ENCODE measurements at regions not wholly inside any gene's neighbourhood (a gene's known extent, or its start where the extent isn't known, plus 50 kb on each side); places are given as distances from the start of the nearest gene placed in this dataset.

DNA sequence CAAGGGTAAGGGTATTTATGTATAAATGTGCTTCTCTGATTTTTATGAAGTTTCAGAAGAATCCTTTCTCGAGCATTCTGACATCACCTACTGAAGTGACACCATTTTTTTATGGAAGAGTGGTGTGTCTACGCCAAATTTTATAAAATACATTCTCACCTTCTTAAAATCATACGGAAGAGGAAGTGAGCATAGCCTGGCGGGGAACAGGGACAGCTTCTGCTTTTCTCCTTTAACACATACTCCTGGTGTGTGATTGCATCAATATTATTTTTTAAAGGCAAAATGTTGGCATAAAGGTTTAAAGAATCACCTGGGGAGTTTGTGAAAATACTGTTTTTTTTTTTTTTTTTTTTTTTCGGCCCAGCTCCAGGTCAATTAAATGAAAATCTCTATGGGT is 733.6 kb upstream of the MAN1A1 start:
- no peak for DNase-seq (ENCODE audit: low spot score)

DNA sequence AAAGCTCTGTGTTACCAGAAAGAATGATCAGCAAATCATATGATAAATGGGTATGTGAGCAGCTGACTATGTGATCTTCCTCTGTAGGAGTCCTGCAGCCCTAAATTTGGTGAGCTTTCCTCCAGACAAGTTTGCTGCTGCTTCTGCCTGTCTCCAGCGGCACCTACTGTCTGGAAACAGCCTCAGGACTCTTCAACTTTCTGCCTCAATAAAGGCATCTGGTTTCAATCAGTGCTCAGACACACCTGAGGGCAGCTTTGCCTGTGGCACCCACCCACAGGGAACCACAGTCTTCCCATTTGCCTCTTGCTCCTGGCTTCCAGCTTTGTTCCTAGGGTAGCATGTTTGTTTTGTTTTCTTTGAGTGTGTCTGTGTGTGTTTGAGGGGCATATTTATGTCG is 727.9 kb upstream of the MAN1A1 start:
- no peak for DNase-seq (ENCODE audit: low spot score)

DNA sequence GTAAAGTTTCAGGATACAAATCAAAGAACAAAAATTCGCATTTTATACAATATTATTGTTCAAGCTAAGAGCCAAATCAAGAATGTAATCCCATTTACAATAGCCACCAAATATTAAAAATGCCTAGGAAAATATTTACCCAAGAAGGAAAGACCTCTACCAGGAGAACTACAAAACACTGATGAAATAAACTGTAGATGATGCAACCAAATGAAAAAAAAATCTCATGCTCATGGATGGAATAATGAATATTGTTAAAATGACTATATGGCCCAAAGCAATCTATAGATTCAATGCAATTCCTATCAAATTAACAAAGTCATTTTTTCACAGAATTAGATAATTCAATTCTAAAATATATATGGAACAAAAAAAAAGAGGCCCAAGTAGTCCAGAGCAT is 708.8 kb upstream of the MAN1A1 start:
- no peak for DNase-seq (ENCODE audit: low spot score)

DNA sequence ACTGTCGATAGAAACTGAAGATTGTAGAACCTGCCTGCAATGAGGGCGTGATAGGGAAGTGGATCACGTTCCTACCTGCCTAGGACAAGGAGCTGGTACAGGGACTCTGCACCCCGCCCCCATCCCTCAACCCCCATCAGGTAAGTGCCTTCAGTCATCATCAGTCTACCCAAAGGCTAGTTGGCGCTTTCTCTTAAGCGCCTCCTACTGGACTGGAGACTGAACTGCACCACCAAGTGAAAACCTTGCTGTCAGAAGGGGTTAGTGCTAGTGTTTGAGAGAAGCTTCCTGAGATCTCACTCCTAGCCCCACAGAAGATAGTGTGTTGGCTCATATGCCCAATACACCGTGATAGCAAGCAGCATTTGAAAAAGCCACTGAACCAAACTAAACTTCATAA is 706.5 kb upstream of the MAN1A1 start:
- peak; percentile 37 for DNase-seq (ENCODE audit: low spot score)

DNA sequence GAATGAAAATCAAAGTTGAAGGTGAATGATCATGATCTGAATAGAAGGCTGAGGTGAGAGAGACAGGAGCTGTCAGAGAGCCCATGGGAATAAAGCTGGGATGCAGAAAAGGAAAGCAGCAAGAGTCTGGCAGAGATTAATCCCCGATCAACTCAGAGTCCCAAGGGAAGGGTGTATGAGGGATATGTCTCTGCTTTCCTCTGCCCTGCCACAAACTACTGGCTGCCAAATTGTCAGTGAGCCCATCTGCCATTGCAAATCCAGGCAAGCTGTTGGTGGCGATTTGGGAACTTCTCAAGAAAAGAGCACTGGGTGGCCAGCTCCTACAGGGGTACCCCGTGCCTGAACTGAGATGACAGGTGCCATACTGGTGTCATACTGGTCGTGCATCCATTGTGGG is 705.5 kb upstream of the MAN1A1 start:
- no peak for DNase-seq (ENCODE audit: low spot score)

DNA sequence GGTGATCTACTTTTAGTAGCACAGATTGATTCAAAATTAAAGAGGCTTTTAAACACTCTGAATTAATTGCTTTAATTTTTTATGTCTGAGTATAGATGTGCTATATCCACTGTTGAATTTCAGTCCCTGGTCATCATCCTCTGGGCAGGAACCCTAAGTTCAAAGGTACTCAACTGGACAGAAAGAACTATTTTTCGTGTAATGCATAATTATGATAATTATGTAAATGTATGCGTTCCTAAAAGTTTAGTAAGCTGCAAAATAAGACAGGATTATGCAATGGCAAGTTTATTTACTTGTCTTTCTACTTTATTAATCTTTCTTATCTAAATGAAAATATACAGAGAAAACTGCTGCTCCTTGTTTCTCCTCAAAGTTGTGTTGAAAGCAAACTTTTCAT is 690.1 kb upstream of the MAN1A1 start:
- no peak for DNase-seq (ENCODE audit: low spot score)

DNA sequence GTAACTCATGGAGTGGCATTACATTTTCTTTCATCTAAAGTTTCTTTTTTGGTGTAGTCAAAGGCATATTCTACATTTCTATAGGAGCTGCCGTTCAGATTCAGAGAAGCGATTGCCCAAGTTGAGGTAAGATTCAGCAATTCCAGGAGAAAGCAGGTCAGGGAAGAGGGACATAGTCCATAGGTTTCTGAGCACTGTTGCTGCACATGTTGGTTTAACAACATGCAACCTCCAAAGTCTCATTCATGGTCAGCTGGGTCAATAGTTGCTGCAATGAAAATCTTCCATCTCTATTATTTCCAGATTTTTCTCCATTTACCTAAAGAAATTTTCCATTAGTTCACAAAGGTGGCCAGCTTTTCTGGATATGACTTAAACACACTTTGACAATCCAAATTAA is 682.3 kb upstream of the MAN1A1 start:
- no peak for DNase-seq (ENCODE audit: low spot score)

DNA sequence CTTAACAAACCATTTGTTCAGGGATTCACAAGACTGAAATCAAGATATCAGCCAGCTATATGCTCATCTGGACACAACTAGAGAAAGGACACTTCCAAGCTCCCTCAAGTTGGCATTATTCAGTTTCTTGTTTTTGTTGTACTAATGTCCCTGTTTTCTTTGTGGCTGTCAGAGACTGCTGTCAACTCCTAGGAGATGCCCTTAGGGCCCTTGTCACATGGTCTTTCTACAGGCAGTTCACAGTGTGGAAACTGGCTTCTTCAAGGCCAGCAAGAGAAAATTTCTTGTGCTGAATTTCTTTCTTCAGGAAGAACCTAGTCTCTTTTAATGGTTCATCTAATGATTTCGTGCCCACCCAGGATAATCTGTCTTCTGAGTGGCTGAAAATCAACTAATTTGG is 677.2 kb upstream of the MAN1A1 start:
- no peak for DNase-seq (ENCODE audit: low spot score)

DNA sequence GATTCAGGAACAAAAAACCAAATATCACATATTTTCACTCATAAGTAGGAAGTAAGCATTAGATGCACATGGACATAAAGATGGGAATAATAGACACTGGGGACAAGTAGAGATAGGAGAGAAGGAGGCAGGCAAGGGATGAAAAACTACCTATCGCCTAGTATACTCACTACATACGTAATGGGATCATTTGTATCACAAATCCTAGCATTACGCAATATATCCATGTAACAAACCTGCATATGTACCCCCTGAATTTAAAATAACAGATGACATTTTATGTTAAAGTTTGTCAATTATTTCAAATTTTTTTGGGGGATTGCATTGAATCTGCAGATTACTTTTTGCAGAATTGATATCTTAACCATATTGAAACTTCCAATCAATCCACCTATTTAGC is 660.5 kb upstream of the MAN1A1 start:
- DNase-seq (ENCODE audit: low spot score): no peak

DNA sequence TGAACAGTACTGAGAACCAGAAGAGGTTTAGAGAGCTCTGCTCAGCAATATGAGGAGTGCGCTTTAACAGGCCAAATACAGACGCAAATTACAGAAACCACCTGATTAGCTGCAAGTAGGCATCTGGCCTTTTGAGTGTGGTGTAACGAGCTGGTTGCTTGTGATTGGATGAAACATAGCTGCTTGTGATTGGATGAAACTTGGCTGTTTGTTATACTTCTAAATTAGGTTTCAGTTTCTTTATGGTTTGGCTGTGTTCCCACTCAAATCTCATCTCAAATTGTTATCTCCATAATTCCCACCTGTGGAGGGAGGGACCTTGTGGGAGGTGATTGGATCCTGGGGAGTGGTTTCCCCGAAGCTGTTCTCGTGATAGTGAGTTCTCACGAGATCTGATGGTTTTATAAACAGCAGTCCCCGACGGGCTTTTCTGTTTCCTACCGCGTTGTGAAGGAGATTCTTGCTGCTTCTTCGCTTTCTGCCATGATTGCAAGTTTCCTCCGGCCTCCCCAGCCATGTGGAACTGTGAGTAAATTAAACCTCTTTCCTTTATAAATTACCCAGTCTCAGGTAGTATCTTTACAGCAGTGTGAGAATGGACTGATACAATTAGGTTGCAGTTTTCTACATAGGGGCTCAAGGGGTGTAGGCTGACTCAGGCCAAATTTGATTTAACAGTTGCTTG is 655.9 kb upstream of the MAN1A1 start:
- DNase-seq (ENCODE audit: low spot score): no peak

DNA sequence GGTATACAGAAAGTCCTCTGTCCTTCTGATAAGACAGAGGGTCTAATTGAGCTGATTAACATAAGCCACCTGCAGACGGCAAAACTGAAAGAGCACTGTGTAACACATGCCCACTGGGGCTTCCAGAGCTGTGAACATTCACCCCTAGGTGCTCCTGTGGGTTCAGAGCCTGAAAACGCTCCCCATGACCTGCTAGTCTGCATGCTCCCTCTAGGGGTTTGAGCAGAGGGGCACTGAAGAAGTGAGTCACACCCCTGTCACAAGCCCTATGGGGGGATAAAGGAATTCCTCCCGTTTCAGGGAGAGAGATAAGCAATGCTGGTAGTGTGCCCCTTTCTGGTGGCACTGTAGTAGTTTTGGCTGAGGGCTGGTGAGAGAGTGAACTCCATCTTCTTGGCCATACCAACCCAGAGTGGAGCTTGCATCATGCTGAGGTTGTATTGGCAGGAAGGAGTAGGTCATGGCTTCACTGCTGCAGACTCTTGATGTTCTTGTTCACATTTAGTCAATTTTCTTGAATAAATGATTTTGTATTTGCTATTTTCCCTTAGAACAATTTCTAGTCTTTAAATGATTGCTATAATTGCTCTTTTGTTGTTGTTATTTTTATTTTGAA is 637.5 kb upstream of the MAN1A1 start:
- no peak for DNase-seq (ENCODE audit: low spot score)

DNA sequence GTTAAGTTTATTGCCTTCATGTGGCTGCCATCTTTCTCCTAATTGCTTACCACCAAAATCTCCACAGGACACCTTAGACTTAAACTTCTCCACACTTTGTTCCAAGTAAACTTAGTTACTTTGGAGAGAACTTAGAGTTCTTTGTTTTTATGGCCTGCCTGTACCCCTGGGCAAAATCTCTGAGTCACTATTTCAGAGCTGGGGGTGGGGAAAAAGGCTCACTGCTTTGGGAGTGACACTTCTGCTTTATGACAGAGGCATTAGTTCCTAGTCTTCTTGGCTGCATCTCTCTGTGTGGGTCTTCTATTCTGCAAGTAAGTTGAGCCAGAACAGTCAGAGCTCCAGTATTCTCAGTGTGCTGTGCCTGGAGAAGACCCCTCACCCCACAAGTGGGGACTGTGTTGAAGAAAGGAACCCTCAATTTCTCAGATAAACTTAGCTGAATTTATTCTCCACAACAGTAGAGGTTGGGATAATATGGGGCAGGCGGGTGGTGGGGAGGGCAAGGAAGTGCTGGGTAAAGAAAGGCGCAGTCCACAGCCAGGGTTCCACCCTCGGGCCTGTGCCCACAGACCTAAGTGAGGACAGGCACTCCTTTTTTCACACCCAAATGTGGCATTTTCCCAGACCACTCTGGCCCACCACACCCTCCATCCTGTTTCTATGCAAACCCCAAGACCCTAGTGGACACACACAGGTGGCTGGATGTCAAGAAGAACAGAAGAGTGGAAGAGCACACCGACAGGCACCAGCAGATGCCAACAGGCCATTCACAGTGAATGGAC is 636.6 kb upstream of the MAN1A1 start:
- no peak for DNase-seq (ENCODE audit: low spot score)

DNA sequence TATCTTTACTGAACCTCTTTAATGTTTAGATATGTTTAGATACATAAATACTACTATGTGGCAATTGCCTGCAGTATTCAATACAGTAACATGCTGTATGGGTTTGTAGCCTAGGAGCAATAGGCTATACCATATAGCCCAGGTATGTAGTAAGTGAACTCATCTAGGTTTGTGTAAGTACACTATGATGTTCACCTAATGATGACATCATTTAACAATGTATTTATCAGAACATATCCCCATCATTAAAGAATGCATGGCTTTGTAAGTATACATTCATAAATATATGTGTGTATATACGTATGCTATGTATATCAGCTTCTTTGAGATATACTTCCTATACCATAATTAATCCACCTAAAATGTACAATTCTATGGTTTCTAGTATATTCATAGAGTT is 631.2 kb upstream of the MAN1A1 start:
- DNase-seq (ENCODE audit: low spot score): no peak

DNA sequence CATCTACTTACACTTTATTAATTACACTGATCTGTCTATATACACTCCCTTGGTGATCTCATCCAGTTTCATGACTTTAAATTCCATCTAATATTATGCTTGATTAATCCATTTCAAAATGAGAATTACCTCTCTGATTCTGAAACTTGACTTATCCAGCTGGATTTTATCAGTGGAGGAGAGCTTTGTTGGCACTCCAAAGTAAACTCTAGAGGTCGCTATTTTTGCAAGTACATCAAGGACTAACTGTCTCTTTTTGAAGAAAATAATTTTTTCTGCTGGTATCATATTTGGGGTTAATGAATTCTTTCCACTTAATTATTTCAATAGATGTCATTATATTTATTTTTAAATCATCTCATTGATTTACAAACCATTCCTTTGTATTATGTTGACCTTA is 630.3 kb upstream of the MAN1A1 start:
- no peak for DNase-seq (ENCODE audit: low spot score)

DNA sequence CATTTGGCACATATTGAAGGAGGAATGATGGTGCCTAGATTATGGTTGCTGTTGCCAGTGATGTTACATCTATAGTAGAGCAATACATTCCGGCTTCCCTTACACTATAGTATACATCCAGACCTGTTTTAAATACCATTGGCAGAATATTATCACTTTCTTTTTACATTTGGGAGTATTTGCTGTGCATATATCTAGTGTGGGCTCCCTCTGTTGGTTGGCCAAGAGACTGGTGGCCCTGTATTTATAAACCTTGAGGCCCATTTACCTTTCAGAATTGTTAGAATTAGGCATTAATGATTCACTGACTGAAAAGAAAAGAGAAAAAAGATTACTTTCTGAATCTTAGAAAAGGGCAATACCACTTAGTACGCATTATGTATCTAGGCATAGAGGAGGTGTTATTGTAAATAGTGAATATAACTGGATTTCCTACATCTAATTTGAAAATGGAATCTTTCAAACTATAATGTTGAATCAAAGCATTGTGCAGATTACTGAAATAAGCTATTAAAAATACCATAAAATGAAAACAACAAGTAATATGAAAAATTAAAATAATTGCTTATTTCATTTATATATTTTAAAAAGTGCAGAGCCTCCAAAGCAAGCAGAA is 628.8 kb upstream of the MAN1A1 start:
- no peak for DNase-seq (ENCODE audit: low spot score)

DNA sequence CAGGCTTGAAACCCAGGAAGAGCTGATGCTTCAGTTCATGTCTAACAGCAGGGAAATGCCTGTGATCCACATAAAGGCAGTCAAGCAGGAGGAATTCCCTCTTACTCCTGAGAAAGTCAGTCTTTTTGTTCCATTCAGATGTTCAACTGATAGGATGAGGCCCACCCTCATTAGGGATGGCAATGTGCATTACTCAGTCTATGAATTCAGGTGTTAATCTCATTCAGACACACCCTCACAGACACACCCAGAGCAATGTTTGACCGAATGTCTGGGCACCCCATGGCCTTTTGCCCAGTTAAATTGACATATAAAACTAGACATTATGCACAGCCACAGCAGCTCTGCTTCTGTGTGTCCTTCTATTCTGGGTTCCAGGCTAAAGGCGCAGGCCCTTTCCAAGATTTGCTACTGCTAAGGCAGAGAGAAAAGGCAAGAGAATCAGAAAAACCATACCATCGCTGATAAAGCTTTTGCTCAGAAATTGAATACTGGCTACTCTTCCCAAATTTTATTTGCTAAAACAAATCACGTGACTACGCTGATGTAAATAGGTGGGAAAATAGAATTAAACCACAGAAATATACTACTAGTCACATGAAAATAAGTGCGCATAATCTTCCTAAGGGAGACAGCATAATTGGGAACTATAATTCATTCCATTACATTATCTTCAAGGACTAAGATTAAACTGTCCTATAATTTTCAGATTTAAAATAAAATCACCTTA is 625.0 kb upstream of the MAN1A1 start:
- DNase-seq (ENCODE audit: low spot score): no peak

DNA sequence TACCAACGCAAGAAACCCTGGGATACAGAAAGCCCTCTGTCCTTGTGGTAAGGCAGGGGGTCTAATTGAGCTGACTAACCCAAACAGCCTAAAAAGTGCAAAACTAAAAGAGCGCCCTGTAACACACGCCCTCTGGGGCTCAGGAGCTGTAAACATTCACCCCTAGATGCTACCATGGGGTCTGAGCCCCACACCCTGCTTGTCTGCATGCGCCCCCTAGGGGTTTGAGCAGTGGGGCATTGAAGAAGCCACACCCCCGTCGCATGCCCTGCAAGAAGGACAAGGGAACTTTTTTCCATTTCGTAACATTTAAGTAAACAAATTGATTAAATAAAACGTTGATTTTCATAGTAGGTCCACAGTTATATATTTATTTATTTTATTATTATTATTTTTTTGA is 616.9 kb upstream of the MAN1A1 start:
- DNase-seq (ENCODE audit: low spot score): peak; percentile 34

DNA sequence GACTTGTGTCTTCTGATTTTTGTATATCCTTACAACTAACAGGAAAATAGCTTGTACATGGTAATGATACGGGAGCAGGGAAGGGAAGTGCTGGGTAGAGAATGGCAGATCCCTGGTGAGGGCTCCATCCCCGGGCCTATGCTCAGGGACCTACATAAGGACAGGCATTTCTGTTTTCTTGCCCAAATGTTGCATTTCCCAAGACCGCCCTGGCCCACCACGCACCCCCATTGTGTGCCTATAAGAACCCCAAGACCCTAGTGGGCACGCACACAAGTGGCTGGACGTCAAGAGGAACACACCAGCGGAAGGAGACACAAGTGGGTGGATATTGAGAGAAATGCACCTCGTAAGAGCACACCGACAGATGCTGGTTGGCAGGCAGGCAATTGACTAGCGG is 616.3 kb upstream of the MAN1A1 start:
- DNase-seq (ENCODE audit: low spot score): no peak

DNA sequence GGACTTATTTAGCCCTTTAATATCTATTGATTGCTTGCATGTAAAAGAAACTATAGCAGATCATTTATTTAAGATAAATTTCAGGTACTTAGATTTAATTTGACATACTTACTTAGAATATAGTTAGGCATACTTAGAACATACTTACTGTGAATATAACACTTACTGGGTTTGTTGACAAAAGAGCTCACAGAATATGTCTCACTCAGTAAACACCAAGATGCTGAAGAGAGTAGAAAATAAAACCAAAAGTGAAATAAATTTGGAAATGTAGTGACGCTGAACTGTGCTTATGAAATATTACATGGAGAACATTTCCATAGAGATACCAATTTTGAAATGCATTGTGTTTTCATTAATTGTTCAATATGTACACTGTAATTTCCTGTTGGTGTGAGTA is 615.4 kb upstream of the MAN1A1 start:
- no peak for DNase-seq (ENCODE audit: low spot score)

DNA sequence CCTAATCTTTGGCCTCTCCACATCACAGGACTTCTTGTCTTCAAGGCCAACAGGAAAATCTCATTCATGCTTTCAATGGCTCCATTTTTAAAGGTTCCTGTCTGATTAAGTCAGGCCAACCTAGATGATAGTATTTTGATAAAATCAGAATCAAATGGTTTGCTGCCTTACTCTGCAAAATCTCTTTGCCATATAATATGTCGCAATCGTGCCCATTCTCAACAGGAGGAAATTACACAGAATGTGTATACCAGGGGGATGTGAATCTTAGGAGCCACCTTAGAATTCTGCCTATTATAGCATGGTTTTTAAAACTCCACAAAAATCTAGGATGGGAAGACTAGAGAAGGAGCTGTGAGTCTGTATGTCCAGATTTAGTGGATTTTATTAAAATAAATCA is 612.9 kb upstream of the MAN1A1 start:
- DNase-seq (ENCODE audit: low spot score): no peak

DNA sequence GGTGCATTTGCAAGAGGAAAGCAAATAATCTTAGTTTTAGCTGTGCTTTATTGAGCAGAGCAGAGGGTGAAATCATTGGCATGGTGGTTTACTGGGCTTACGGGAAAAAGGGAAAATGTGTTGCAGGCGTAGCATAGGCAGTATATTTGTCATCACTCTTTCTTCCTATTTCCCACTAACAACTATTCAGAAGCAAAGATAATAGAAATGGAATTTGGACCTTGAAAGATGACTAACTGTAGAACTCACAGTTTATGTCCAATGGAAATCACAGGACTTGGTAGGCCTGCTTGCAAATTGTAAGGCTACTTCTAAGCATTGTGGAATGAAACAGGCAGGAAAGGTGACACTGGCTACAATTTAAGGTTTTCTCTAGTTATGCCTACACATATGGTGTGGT is 611.9 kb upstream of the MAN1A1 start:
- DNase-seq (ENCODE audit: low spot score): no peak

DNA sequence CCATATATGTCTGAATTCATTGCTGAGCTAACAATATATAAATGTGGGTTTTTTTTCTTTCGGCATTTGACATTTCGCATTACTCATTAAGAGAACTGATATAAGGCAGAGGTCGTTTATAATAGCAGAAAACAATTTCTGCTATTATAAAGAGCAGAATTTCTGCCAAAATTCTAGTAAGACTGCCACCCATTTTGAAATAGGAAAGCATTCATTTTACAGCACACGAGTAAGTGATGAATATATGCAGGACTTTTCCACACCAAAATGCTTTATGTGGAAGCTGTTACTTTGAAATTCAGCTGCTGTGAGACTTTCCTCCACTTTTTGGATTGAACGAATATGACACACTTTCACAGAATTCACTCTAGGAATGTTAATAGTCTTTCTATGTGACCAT is 610.9 kb upstream of the MAN1A1 start:
- DNase-seq (ENCODE audit: low spot score): no peak
